ENCODE measurements at regions not wholly inside any gene's neighbourhood (a gene's known extent, or its start where the extent isn't known, plus 50 kb on each side); places are given as distances from the start of the nearest gene placed in this dataset.

DNA sequence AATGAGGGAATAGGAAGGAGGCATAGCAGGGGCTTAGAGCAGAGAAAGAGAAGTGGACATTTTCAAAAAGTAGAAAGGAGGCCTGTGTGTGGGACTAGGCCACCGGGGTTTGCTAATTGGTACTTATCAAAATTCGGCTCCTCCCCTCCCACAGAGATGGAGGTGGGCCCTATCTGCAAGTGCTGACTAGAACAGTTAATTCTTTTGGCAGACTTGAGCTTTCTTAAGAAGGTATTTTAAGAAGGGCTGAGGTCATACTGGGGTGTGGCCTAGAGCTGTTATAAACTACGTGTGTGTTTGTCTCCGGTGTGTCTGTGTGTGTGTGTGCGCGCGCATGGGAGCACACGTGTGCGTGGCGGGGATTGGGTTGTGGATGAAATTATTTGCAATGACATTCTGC, 1086.5 kb downstream of the EFNA5 start:
- H3K9me3 ChIP-seq (replicated peaks) = no peaks in the 10 kb centered on the region
- H3K4me3 ChIP-seq = no peak overlapping the region
- no peaks in the 10 kb centered on the region for H3K36me3 ChIP-seq
- H3K27ac ChIP-seq = no peak overlapping the region
- no peaks in the 10 kb centered on the region for H3K27me3 ChIP-seq
- no peaks in the 10 kb centered on the region for H3K4me1 ChIP-seq
- DNase-seq = no peak

DNA sequence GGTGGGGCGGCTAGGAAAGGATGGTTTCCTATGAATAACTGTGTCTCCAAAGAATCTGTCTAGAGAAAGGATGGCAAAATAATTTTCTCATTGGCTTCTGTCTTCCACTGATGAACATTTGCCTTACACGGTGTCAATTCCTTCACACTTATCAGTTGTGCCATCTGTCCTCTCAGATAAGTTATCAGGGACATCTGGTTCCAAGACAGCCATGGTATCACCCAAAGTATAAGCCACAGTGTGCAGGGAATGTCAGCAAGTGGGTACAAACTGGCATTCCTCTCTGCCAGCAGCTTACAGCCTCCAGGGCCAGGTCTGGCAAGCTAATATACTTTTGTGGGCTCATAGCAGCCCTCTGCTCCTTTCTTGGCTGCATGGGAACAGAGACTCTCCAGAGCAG, 1092.0 kb downstream of the EFNA5 start:
- Histone ChIP-seq H3K4me1 (no peaks in the 10 kb centered on the region), H3K36me3 (no peaks in the 10 kb centered on the region), H3K9me3 (replicated peaks) (no peaks in the 10 kb centered on the region), H3K4me3 (no peak overlapping the region), H3K27me3 (no peaks in the 10 kb centered on the region), H3K27ac (no peak overlapping the region)
- no peak for DNase-seq

DNA sequence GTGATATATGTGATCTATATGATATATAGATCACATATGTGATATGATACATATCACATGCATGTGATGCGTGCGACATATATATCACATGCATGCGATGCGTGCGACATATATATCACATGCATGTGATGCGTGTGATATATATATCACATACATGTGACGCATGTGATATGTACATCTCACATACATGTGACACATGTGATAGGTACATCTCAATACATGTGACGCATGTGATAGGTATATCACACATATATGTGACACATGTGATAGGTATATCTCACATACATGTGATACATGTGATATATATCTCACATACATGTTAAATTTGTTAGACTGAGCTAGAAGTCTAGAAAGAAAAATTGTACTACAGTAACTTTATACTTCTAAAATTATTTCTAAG, 1095.9 kb downstream of the EFNA5 start:
- no peaks in the 10 kb centered on the region for H3K36me3 ChIP-seq
- no peaks in the 10 kb centered on the region for H3K27me3 ChIP-seq
- no peak for DNase-seq
- H3K4me1 ChIP-seq = no peaks in the 10 kb centered on the region
- H3K4me3 ChIP-seq = no peak overlapping the region
- no peaks in the 10 kb centered on the region for H3K9me3 ChIP-seq (replicated peaks)
- no peak overlapping the region for H3K27ac ChIP-seq

DNA sequence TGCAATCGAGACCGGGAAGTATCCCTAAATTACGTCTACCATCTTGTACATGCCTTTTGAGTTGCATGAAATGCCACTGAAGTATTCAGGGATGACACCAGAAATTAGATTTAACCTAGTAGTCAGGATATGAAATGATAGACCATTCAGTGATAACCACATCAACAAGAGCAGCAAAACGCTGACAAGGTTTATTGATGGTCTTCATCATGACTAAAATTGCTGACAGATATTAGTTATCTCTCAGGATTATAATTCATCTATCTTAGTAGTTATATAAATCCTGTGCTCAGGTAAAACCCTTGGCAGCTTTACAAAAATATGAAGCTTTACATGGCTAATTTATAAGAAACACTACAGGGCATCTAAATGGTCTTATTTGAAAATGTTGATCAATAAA, 1104.7 kb downstream of the EFNA5 start:
- H3K4me3 ChIP-seq = no peak overlapping the region
- no peaks in the 10 kb centered on the region for H3K36me3 ChIP-seq
- DNase-seq = no peak
- H3K27ac ChIP-seq = no peak overlapping the region
- H3K4me1 ChIP-seq = no peaks in the 10 kb centered on the region
- H3K9me3 ChIP-seq (replicated peaks) = no peaks in the 10 kb centered on the region
- no peaks in the 10 kb centered on the region for H3K27me3 ChIP-seq

DNA sequence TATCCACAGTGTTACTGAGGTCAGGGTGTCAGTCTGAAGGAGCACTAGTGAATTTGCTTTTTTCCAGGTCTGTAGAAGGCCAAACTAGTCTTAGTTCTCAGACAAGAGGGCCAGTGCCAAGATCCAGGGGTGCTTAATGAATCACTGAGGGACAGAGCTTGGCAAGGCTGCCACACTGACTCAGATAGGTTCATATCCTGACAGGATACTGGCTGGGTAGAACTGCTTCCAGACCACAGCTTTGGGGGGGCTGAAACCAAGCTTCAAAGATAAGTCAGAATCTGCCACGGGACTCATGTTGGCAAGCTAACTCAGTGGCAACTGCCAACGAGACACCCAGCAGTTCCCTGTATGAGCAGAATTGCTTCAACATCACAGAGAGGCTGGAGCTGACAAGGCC, 1125.4 kb downstream of the EFNA5 start:
- Histone ChIP-seq H3K27me3 (no peaks in the 10 kb centered on the region), H3K27ac (no peak overlapping the region), H3K9me3 (replicated peaks) (peaks cover 19% of the 10 kb centered on the region), H3K36me3 (no peaks in the 10 kb centered on the region), H3K4me1 (no peaks in the 10 kb centered on the region), H3K4me3 (no peak overlapping the region)
- no peak for DNase-seq

DNA sequence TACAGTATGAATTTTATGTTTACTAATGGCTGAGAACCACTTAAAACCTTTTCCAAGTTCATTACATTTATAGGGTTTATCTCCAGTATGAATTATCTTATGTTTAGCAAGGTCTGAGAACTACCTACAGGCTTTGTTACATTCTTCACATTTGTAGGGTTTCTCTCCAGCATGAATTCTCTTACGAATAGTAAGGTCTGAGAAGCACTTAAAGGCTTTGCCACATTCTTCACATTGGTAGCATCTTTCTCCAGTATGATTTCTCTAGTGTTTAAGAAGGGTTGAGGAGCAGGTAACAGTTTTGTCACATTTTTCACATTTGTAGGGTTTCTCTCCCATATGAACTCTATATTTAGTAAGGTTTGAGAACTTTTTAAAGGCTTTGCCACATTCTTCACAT, 1127.4 kb downstream of the EFNA5 start:
- H3K27me3 ChIP-seq = no peaks in the 10 kb centered on the region
- H3K9me3 ChIP-seq (replicated peaks) = peaks cover 27% of the 10 kb centered on the region
- no peaks in the 10 kb centered on the region for H3K36me3 ChIP-seq
- H3K4me1 ChIP-seq = no peaks in the 10 kb centered on the region
- no peak overlapping the region for H3K27ac ChIP-seq
- no peak for DNase-seq
- no peak overlapping the region for H3K4me3 ChIP-seq

DNA sequence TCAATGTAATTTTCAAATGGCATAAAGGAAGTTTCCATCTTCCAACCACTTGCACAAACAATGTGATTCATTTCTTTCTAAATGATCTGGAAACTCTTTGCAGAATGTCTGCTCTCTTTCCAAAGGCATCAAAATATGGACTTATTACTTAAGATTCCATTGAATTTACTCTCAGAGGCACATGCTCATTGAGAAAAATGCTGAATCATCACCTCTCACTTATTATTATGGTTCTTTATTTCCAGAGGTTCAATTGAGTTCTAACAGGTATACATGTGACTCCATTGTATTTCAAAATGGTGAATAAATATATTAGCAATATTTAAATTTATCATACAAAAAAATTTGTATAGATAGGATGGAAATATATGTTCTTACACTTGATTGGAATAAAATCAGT, 1140.6 kb downstream of the EFNA5 start:
- no peak overlapping the region for H3K4me3 ChIP-seq

DNA sequence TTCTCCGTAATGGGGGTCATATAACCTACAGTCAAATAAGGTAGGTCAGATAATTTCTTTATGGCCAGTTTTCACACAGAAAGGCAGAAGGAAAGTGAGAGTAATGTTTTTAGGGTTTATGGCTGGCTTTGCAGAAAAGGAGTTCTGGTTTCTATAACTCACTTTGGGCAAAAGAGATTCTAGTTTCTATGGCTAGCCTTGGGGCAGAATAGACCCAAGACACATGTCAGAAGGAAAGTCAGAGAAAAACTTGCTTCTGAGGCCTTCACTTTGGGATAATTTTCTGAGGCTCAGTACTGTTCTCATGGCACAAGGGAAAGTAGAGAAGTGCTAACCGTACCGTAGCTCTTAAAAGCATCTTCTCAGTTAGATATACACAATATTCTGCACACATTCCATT, 1145.3 kb downstream of the EFNA5 start:
- no peak for DNase-seq
- no peaks in the 10 kb centered on the region for H3K36me3 ChIP-seq
- no peaks in the 10 kb centered on the region for H3K4me1 ChIP-seq
- no peaks in the 10 kb centered on the region for H3K9me3 ChIP-seq (replicated peaks)
- H3K4me3 ChIP-seq = no peak overlapping the region
- no peak overlapping the region for H3K27ac ChIP-seq
- no peaks in the 10 kb centered on the region for H3K27me3 ChIP-seq

More for the DNA sequence above, 1140.6 kb downstream of the EFNA5 start:
- Histone ChIP-seq H3K27me3 (no peaks in the 10 kb centered on the region), H3K27ac (no peak overlapping the region), H3K36me3 (no peaks in the 10 kb centered on the region), H3K9me3 (replicated peaks) (no peaks in the 10 kb centered on the region), H3K4me1 (no peaks in the 10 kb centered on the region)
- DNase-seq = no peak

DNA sequence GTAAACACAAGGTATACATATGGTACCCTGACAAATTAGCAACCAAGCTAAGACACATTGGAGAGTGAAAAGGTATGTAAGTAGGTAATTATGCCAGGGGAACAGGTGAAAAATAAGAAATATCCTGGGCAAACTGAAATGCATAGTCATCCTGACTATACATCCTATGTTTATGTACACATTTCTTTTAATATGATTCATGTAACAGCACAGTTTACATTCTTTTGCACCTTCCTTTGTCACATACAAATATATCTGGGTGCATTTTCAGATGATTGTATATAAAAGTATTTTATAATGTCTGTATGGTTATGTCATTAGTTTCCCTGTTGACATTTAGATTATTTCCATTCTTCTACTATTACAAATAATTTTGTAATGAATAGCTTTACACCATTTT, 1146.9 kb downstream of the EFNA5 start:
- Histone ChIP-seq H3K27me3 (no peaks in the 10 kb centered on the region), H3K9me3 (replicated peaks) (no peaks in the 10 kb centered on the region), H3K4me3 (no peak overlapping the region), H3K36me3 (no peaks in the 10 kb centered on the region), H3K4me1 (no peaks in the 10 kb centered on the region), H3K27ac (no peak overlapping the region)
- no peak for DNase-seq

DNA sequence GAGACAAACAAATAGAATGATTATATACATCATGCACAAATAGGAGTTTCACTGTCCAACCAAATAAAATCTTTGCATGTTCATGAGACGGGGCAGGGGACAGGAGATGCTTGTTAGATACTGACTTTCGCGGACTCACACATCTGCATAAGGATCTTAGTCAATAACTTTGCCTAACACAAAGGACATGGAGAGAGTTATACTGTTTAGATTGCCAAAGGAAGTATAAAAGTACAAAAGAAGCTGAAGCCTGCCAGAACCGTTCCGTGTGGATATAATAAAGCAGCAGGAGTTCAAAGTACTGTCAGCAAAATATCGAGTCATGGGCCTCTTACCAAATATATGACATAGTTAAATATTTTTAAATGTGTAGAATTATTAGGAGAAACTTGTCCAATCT, 1148.4 kb downstream of the EFNA5 start:
- no peak overlapping the region for H3K4me3 ChIP-seq
- no peaks in the 10 kb centered on the region for H3K9me3 ChIP-seq (replicated peaks)
- DNase-seq = no peak
- no peak overlapping the region for H3K27ac ChIP-seq
- no peaks in the 10 kb centered on the region for H3K36me3 ChIP-seq
- no peaks in the 10 kb centered on the region for H3K4me1 ChIP-seq
- H3K27me3 ChIP-seq = no peaks in the 10 kb centered on the region

DNA sequence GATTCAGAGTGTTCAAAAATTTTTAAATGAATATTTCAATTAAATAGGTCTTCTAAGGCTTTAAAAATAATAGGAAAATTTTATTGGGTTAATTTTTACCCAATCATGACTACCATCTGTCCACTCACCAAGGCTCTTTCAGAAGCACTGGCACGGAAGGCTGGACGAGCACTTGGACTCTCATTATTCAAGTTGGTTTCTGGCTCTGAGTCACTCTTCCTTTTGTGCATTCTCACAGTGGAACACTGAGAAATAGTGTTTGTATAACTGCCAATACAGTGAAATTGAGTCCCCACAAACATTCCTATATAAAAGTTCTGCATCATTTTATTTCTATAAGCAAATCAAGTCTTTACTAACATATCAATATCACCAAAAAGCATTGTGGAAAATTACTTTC, 1149.0 kb downstream of the EFNA5 start:
- H3K4me1 ChIP-seq = no peaks in the 10 kb centered on the region
- no peak for DNase-seq
- H3K36me3 ChIP-seq = no peaks in the 10 kb centered on the region
- H3K27me3 ChIP-seq = no peaks in the 10 kb centered on the region
- H3K9me3 ChIP-seq (replicated peaks) = no peaks in the 10 kb centered on the region
- H3K4me3 ChIP-seq = no peak overlapping the region
- no peak overlapping the region for H3K27ac ChIP-seq

DNA sequence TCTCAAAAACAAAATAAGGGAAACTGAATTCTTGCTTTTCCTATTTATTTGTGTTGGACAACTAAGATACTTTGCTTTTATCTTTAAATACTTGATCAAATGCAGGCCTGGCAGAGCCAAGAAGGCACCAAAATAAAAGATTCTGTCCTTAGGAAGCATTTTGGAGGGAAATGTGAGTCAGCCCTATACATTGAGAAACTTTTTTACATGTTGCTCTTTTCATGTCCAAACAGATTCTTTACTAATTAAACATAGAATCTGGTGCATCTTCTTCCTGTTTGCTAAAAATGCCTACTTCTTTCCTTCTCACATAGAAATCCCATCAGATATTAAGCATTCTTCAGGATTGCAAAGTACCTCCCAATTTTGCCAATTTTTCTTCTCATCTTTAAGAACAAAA, 1160.4 kb downstream of the EFNA5 start:
- Histone ChIP-seq H3K36me3 (no peaks in the 10 kb centered on the region), H3K4me3 (no peak overlapping the region), H3K4me1 (peaks cover 16% of the 10 kb centered on the region), H3K27ac (peak overlapping the region; percentile 88), H3K9me3 (replicated peaks) (no peaks in the 10 kb centered on the region; the same call in 1 of the 2 replicates), H3K27me3 (no peaks in the 10 kb centered on the region)
- DNase-seq = peak in 1 of 2 experiments; percentile 42

DNA sequence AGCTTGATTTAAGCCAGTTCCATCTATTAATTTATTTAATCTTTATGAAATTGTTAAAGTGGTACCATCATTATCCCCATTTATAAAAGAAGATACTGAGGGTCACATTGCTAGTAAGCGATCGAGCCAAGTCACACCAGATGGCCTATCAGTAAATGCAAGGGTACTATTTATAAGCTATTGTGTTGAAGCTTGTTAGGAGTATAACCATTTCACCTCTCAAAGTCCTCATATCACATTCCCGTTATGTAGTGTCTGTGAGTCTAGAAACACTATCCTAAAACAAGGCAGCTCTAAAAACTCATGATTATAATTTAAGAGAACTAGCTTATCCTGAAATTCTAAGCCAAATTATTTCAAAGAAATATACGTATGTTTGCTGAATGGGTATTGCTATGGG, 1161.8 kb downstream of the EFNA5 start:
- H3K4me1 ChIP-seq = peaks cover 16% of the 10 kb centered on the region
- H3K27me3 ChIP-seq = no peaks in the 10 kb centered on the region
- peak in 1 of 2 experiments; percentile 54 for DNase-seq
- no peaks in the 10 kb centered on the region for H3K36me3 ChIP-seq
- H3K9me3 ChIP-seq (replicated peaks) = no peaks in the 10 kb centered on the region; the same call in 1 of the 2 replicates
- peak overlapping the region; percentile 88 for H3K27ac ChIP-seq
- no peak overlapping the region for H3K4me3 ChIP-seq

DNA sequence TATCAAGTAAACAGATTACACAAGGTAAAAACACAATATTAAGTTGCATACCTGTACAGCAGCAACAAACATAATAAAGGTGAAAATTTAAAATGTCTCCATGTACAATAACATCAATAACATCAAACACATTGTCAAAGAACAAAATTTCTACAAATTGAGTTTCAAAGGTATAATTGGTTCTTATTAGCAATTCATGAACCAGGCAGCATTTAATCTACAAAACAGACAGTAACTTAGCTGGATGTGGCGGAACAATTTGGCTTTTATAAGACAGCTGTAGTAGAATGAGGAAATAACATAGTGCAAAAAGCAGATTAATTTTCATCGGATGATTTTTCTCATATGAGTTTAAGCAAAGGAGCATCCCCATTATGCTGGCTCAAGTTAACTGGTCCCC, 1176.8 kb downstream of the EFNA5 start:
- Histone ChIP-seq H3K27ac (no peak overlapping the region), H3K36me3 (no peaks in the 10 kb centered on the region), H3K9me3 (replicated peaks) (peaks cover 3% of the 10 kb centered on the region; the same call in 1 of the 2 replicates), H3K27me3 (no peaks in the 10 kb centered on the region), H3K4me3 (no peak overlapping the region), H3K4me1 (no peaks in the 10 kb centered on the region)
- DNase-seq = no peak

DNA sequence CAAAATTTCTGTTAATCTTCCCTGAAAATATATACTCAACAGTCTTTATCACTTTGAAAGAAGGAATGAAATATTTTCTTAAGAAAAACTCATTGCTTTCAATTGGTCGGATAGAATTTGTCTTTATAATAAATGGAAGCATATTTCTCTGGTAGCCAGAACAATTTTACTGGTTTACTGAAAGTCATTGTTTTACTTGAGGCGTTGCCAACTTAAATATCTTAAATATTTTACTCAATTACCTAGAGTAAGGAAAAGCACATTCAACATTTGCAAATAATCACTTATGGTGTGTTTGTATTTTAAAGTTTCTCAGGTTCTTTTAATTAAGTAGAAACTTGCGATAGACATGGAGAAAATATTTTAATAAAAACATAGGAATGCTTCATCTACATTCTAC, 1181.7 kb downstream of the EFNA5 start:
- no peak overlapping the region for H3K4me3 ChIP-seq
- H3K27ac ChIP-seq = no peak overlapping the region
- H3K9me3 ChIP-seq (replicated peaks) = peaks cover 1% of the 10 kb centered on the region; the same call in 1 of the 2 replicates
- H3K27me3 ChIP-seq = no peaks in the 10 kb centered on the region
- H3K4me1 ChIP-seq = peaks cover 3% of the 10 kb centered on the region; the same call in 1 of the 2 replicates
- no peaks in the 10 kb centered on the region for H3K36me3 ChIP-seq
- DNase-seq = no peak

DNA sequence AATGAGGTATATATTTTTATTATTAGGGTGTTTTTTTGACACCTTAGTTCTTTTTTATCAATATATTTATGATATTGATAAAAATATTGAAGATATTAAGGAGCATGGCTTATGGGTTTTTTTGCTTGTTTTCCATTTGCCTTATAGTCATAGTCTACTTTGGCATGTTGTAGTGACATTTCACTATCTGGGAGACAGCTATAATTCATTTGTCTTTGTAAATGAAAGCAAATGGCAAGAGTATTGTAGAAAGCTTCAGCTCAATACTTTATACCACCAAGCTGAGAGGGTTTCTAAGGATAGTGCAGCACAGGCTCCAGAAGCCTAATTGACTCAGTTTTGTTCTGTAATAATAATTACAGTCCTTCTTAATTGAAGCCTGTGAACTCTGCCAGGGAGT, 1182.3 kb downstream of the EFNA5 start:
- DNase-seq = no peak
- H3K4me1 ChIP-seq = peaks cover 3% of the 10 kb centered on the region; the same call in 1 of the 2 replicates
- no peaks in the 10 kb centered on the region for H3K9me3 ChIP-seq (replicated peaks)
- no peak overlapping the region for H3K27ac ChIP-seq
- H3K27me3 ChIP-seq = no peaks in the 10 kb centered on the region
- no peaks in the 10 kb centered on the region for H3K36me3 ChIP-seq
- no peak overlapping the region for H3K4me3 ChIP-seq

DNA sequence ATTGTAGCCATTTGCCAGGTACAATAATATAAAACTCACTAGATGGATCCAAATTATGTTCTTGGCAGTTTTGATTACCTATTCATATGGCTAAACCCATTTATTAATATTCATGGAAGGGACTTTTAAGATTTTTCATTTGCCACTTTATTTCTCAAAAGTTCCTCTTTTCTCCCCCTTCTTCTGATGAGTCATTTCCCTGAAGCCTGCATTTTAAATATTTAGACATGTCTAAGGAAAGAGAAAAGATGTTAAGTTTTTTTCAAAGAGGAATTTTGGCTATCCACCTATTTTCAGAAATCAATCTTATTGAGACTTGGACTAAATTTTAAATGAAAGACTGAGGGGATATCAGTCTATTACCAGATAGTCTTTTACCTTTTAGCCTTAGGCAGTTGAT, 1189.4 kb downstream of the EFNA5 start:
- no peak overlapping the region for H3K27ac ChIP-seq
- no peaks in the 10 kb centered on the region for H3K27me3 ChIP-seq
- H3K36me3 ChIP-seq = no peaks in the 10 kb centered on the region
- H3K9me3 ChIP-seq (replicated peaks) = no peaks in the 10 kb centered on the region
- no peaks in the 10 kb centered on the region for H3K4me1 ChIP-seq
- no peak overlapping the region for H3K4me3 ChIP-seq
- DNase-seq = no peak

Data from SJCRH30 (cell line).